ENCODE measurements at regions not wholly inside any gene's neighbourhood (a gene's known extent, or its start where the extent isn't known, plus 50 kb on each side); places are given as distances from the start of the nearest gene placed in this dataset.

DNA sequence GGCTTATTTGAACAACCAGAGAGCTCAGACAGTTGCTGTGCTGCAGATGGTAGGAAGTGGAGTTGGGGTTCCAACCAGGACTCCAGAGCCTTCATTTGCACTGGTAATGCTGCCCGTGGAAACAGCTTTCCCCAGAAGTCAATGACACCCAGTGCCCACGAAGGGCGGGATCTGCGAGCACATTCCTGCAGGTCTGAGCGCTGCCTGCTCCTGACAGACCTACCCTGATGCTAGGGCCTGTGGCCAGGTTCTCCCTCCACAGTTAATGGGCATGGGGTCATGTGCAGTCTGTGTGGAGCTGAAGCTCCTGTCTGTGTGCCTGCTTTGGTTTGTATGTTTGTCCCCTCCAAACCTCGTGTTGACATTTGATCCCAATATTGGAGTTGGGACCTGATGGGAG is 299.0 kb upstream of the HS6ST1 start:
- Histone ChIP-seq H3K4me3 (no peak overlapping the region), H2AFZ (ENCODE audit: low read depth, low read length) (no peak overlapping the region), H3K4me1 (replicated peaks in 1 of 2; ENCODE audit: control insufficient read depth in 2 of 2, insufficient read depth in 2 of 2, low read length in 2 of 2) (no peaks in the 10 kb centered on the region), H3K79me2 (ENCODE audit: control insufficient read depth, insufficient read depth, low read length) (no peaks in the 10 kb centered on the region), H3K9me1 (ENCODE audit: control insufficient read depth, insufficient read depth, low read length) (no peaks in the 10 kb centered on the region), H3K9me3 (replicated peaks; ENCODE audit: control insufficient read depth, insufficient read depth, low read depth, low read length) (no peaks in the 10 kb centered on the region), H3K9ac (ENCODE audit: insufficient read depth in 1 of 2, low read depth in 2 of 2, low read length in 2 of 2) (no peak overlapping the region), H3K27ac (ENCODE audit: extremely low read depth, low read depth, low read length) (no peak overlapping the region), H4K20me1 (replicated peaks; ENCODE audit: control insufficient read depth, insufficient read depth, low read length) (no peaks in the 10 kb centered on the region), H3K27me3 (ENCODE audit: control insufficient read depth in 2 of 2, insufficient read depth in 2 of 2, low read length in 2 of 2) (peaks cover 0 to 5% of the 10 kb centered on the region in 2 experiments; a peak in 1 of 5 replicates), H3K4me2 (ENCODE audit: insufficient read depth, low read length) (no peak overlapping the region), H3K36me3 (ENCODE audit: control insufficient read depth, insufficient read depth, low read length) (no peaks in the 10 kb centered on the region)
- ATAC-seq (no peak), DNase-seq (ENCODE audit: extremely low read depth in 1 of 4, low spot score in 3 of 4) (no peak), FAIRE-seq (no peak)
- POLR2A ChIA-PET = interaction anchor here (0.8 kb wide), 1 partner anchor 10 kb away, joined by 4 read pairs; no protein-coding TSS in a partner anchor
- in situ Hi-C loops (cut with MboI) (no loop called here), intact Hi-C loops (cut with micrococcal nuclease) (no loop called here)
- no TSS peak for BruUV-seq (replicated peaks)
- CTCF ChIA-PET (ENCODE audit: low intra/inter-chr PET ratio) = no interaction called here
- 3% methylated on average over 6 of the region's 6 CpGs for WGBS (ENCODE audit: insufficient coverage, low coverage, missing lambda C conversion rate)
- TF ChIP-seq TCF7L2 (IDR thresholded peaks at IDR 0.05; ENCODE audit: low read depth, low read length) (no peak), ZNF407 (IDR thresholded peaks at IDR 0.05; ENCODE audit: low read depth) (no peak), ZNF609 (CRISPR knock-in tag; IDR thresholded peaks at IDR 0.05; ENCODE audit: borderline replicate concordance) (no peak), FOSL1 (tag; conservative IDR thresholded peaks at IDR 0.05) (no peak), ZNF354B (CRISPR knock-in tag; IDR thresholded peaks at IDR 0.05) (no peak), CREB5 (CRISPR knock-in tag; IDR thresholded peaks at IDR 0.05) (no peak)
- TF ChIP-seq, protein P1, sequence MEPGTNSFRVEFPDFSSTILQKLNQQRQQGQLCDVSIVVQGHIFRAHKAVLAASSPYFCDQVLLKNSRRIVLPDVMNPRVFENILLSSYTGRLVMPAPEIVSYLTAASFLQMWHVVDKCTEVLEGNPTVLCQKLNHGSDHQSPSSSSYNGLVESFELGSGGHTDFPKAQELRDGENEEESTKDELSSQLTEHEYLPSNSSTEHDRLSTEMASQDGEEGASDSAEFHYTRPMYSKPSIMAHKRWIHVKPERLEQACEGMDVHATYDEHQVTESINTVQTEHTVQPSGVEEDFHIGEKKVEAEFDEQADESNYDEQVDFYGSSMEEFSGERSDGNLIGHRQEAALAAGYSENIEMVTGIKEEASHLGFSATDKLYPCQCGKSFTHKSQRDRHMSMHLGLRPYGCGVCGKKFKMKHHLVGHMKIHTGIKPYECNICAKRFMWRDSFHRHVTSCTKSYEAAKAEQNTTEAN (CRISPR knock-in tag; IDR thresholded peaks at IDR 0.05) = no peak
